ENCODE measurements at regions not wholly inside any gene's neighbourhood (a gene's known extent, or its start where the extent isn't known, plus 50 kb on each side); places are given as distances from the start of the nearest gene placed in this dataset.

GRCh38 chr12:65765436-65765813 is 58.9 kb upstream of the HMGA2 start:
- H3K9me3 ChIP-seq (ENCODE audit: control extremely low read depth in 1 of 5, control insufficient read depth in 4 of 5, insufficient read depth in 2 of 5, low read depth in 1 of 5, low read length in 4 of 5): no peaks in the 10 kb centered on the region
- no peaks in the 10 kb centered on the region for H3K27me3 ChIP-seq (replicated peaks in 2 of 5; ENCODE audit: control insufficient read depth in 4 of 5, insufficient read depth in 5 of 5, low read length in 4 of 5)
- H3K36me3 ChIP-seq (ENCODE audit: control insufficient read depth in 4 of 4, insufficient read depth in 4 of 4, low read length in 3 of 4): no peaks in the 10 kb centered on the region
- no peaks in the 10 kb centered on the region for H3K4me1 ChIP-seq (ENCODE audit: control extremely low read depth in 1 of 4, control insufficient read depth in 4 of 4, insufficient read depth in 4 of 4, low read length in 3 of 4)
- no peak overlapping the region for H3K4me3 ChIP-seq (ENCODE audit: control insufficient read depth in 1 of 7, extremely low read depth in 1 of 7, insufficient read depth in 4 of 7, low read depth in 2 of 7, low read length in 6 of 7)
- ChIA-PET CTCF (no interaction called here), POLR2A (no interaction called here)
- no peak overlapping the region for H3K27ac ChIP-seq (ENCODE audit: insufficient read depth in 1 of 2, low read depth in 1 of 2, low read length in 2 of 2, poor library complexity in 1 of 2, severe bottlenecking in 2 of 2)
- WGBS (ENCODE audit: insufficient coverage): 100% methylated on average over 1 of the region's 2 CpGs
- DNase-seq: no peak

- H3K9me3 ChIP-seq (ENCODE audit: control extremely low read depth in 1 of 5, control insufficient read depth in 4 of 5, insufficient read depth in 2 of 5, low read depth in 1 of 5, low read length in 4 of 5): no peaks in the 10 kb centered on the region
- H3K27ac ChIP-seq (ENCODE audit: insufficient read depth in 1 of 2, low read depth in 1 of 2, low read length in 2 of 2, poor library complexity in 1 of 2, severe bottlenecking in 2 of 2): no peak overlapping the region
- no peaks in the 10 kb centered on the region for H3K27me3 ChIP-seq (replicated peaks in 2 of 5; ENCODE audit: control insufficient read depth in 4 of 5, insufficient read depth in 5 of 5, low read length in 4 of 5)
- no peak overlapping the region for H3K4me3 ChIP-seq (ENCODE audit: control insufficient read depth in 1 of 7, extremely low read depth in 1 of 7, insufficient read depth in 4 of 7, low read depth in 2 of 7, low read length in 6 of 7)
- ChIA-PET CTCF (interaction anchor here (0.6 to 1.6 kb wide), 4 partner anchors 9 to 308 kb away, joined by 3 to 5 read pairs (median 3); no protein-coding TSS in a partner anchor), POLR2A (interaction anchor here (0.6 kb wide), 1 partner anchor 649 kb away, joined by 3 read pairs; the partner anchor contains the start of gene WIF1)
- 98% methylated on average over 6 of the region's 6 CpGs for WGBS (ENCODE audit: insufficient coverage)
- no peaks in the 10 kb centered on the region for H3K36me3 ChIP-seq (ENCODE audit: control insufficient read depth in 4 of 4, insufficient read depth in 4 of 4, low read length in 3 of 4)
- DNase-seq: no peak
- no peaks in the 10 kb centered on the region for H3K4me1 ChIP-seq (ENCODE audit: control extremely low read depth in 1 of 4, control insufficient read depth in 4 of 4, insufficient read depth in 4 of 4, low read length in 3 of 4)
Observed at GRCh38 chr12:65769880-65770279, 54.4 kb upstream of the HMGA2 start.
